Left ventricle myocardium inferior (tissue), 1 donor: ENCODE measurements at regions not wholly inside any gene's neighbourhood (a gene's known extent, or its start where the extent isn't known, plus 50 kb on each side); places are given as distances from the start of the nearest gene placed in this dataset.

Source experiments
- DNase-seq: peaks from one replicate; pipeline ENCODE4 v3.0.0-alpha.2; 2020
- H3K27ac ChIP-seq: fragments of 200-600 bp; replicated peaks from 2 replicates; pipeline ENCODE4 v1.8.0; 2021
- H3K27me3 ChIP-seq: fragments of 200-600 bp; 2 replicates; pipeline ENCODE4 v1.8.0; 2021; ENCODE audit warnings: low read depth
- H3K36me3 ChIP-seq: fragments of 200-600 bp; 2 replicates; pipeline ENCODE4 v1.8.0; 2021
- H3K4me1 ChIP-seq: fragments of 200-600 bp; 2 replicates; pipeline ENCODE4 v1.8.0; 2021
- H3K4me3 ChIP-seq: fragments of 200-600 bp; 2 replicates; pipeline ENCODE4 v1.8.0; 2021; ENCODE audit warnings: mild to moderate bottlenecking, moderate library complexity
- H3K9me3 ChIP-seq: fragments of 200-600 bp; replicated peaks from 2 replicates; pipeline ENCODE4 v1.8.0; 2021
- intact Hi-C: fragments of 100-400 bp; cut with micrococcal nuclease; formaldehyde crosslinking; loops from one replicate; pipeline ENCODE4 v1.11.0; 2022
- TF ChIP-seq, protein P1 (sequence below): fragments of 200-600 bp; IDR thresholded peaks from 2 replicates; pipeline ENCODE4 v1.8.0; 2021; ENCODE audit warnings: antibody characterized with exemption, mild to moderate bottlenecking, borderline replicate concordance
- donor health status: DM: no; HTN: yes; CAD: no; lungs with severe emphysema.

GRCh38 chr2:217028128-217028527, 168.3 kb upstream of the TNP1 start:
- no peaks in the 10 kb centered on the region for H3K36me3 ChIP-seq
- TF ChIP-seq, protein P1, sequence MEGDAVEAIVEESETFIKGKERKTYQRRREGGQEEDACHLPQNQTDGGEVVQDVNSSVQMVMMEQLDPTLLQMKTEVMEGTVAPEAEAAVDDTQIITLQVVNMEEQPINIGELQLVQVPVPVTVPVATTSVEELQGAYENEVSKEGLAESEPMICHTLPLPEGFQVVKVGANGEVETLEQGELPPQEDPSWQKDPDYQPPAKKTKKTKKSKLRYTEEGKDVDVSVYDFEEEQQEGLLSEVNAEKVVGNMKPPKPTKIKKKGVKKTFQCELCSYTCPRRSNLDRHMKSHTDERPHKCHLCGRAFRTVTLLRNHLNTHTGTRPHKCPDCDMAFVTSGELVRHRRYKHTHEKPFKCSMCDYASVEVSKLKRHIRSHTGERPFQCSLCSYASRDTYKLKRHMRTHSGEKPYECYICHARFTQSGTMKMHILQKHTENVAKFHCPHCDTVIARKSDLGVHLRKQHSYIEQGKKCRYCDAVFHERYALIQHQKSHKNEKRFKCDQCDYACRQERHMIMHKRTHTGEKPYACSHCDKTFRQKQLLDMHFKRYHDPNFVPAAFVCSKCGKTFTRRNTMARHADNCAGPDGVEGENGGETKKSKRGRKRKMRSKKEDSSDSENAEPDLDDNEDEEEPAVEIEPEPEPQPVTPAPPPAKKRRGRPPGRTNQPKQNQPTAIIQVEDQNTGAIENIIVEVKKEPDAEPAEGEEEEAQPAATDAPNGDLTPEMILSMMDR = no peak
- intact Hi-C loops = no loop called here
- DNase-seq = no peak
- no peaks in the 10 kb centered on the region for H3K9me3 ChIP-seq
- no peak overlapping the region for H3K27ac ChIP-seq
- no peak overlapping the region for H3K4me3 ChIP-seq
- peaks cover 3% of the 10 kb centered on the region for H3K27me3 ChIP-seq
- no peaks in the 10 kb centered on the region for H3K4me1 ChIP-seq

- Histone ChIP-seq H3K9me3 (no peaks in the 10 kb centered on the region), H3K36me3 (no peaks in the 10 kb centered on the region), H3K27me3 (peaks cover 3% of the 10 kb centered on the region), H3K4me3 (no peak overlapping the region), H3K4me1 (no peaks in the 10 kb centered on the region), H3K27ac (no peak overlapping the region)
- TF ChIP-seq, protein P1 = no peak
- DNase-seq = no peak
- intact Hi-C loops = no loop called here
Measured at GRCh38 chr2:217027414-217027813, 167.6 kb upstream of the TNP1 start.

DNA sequence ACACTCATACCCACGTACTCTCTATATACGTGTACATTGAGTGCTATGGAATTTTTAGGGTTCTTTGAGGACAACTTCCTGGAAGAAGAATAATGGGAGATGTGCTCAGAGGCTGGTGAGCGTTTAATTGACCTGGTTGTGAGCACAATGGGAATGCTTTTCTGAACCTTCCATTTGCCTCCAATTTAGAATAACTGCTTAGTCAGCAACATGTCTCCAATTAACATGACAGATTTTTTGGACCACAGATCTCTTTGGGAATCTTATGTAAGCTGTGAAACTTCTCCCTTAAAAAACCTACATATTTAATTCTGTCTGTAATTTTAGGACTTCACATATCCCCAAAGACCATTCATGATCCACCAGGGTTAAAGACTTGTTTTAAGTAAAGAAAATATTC, 166.7 kb upstream of the TNP1 start:
- DNase-seq = no peak
- Histone ChIP-seq H3K4me3 (no peak overlapping the region), H3K27me3 (peaks cover 3% of the 10 kb centered on the region), H3K27ac (no peak overlapping the region), H3K9me3 (no peaks in the 10 kb centered on the region), H3K36me3 (no peaks in the 10 kb centered on the region), H3K4me1 (no peaks in the 10 kb centered on the region)
- TF ChIP-seq, protein P1 = no peak
- intact Hi-C loops = no loop called here

DNA sequence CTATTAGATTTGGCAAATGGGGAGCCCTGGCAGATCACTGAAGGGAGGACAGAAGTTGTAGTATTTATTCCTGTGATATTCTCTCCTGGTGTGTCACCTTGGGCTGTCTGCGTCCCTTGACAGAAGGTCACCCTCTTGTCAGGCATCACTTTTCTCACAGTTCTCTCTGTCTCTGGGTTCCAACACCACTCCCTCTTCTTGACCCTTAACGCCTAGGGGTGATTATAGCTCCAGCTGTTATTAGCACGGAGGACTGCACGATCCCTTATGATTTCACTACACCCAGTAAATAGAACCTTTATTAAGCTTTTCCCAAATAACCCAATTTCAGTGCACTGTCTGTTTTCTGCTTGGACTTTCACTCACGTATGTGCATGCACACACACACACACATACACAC, 166.3 kb upstream of the TNP1 start:
- no peak for DNase-seq
- TF ChIP-seq, protein P1 = no peak
- Histone ChIP-seq H3K4me3 (no peak overlapping the region), H3K36me3 (no peaks in the 10 kb centered on the region), H3K27ac (no peak overlapping the region), H3K9me3 (no peaks in the 10 kb centered on the region), H3K27me3 (peaks cover 3% of the 10 kb centered on the region), H3K4me1 (no peaks in the 10 kb centered on the region)
- intact Hi-C loops = no loop called here

GRCh38 chr2:217023611-217024010, 163.7 kb upstream of the TNP1 start:
- DNase-seq = no peak
- Histone ChIP-seq H3K27me3 (no peaks in the 10 kb centered on the region), H3K36me3 (no peaks in the 10 kb centered on the region), H3K27ac (no peak overlapping the region), H3K4me1 (no peaks in the 10 kb centered on the region), H3K4me3 (no peak overlapping the region), H3K9me3 (peaks cover 6% of the 10 kb centered on the region)
- intact Hi-C loops = no loop called here
- TF ChIP-seq, protein P1 = no peak
